OCI-LY1 (cell line): ENCODE measurements at regions not wholly inside any gene's neighbourhood (a gene's known extent, or its start where the extent isn't known, plus 50 kb on each side); places are given as distances from the start of the nearest gene placed in this dataset.

Source experiments
- H2AFZ ChIP-seq: fragments of 200-600 bp; sonication (generic), shearing (Covaris generic); 2 replicates; pipeline ENCODE4 v1.6.0; 2014; ENCODE audit warnings: antibody characterized with exemption, mild to moderate bottlenecking, low read length
- H3F3A ChIP-seq: fragments of 200-600 bp; sonication (generic), shearing (Covaris generic); 2 replicates; pipeline ENCODE4 v1.6.0; 2014; ENCODE audit warnings: mild to moderate bottlenecking, antibody characterized with exemption, low read length, moderate library complexity; ENCODE audit not compliant: insufficient read depth
- H3K27ac ChIP-seq: fragments of 200-600 bp; sonication (generic); 2 replicates; pipeline ENCODE4 v1.5.1; 2014; ENCODE audit warnings: low read length, mixed run types, mild to moderate bottlenecking, low read depth; ENCODE audit not compliant: poor library complexity, severe bottlenecking
- H3K27me3 ChIP-seq: fragments of 200-600 bp; sonication (generic); 2 replicates; pipeline ENCODE4 v1.6.0; 2014; ENCODE audit warnings: antibody characterized with exemption, mild to moderate bottlenecking, low read length, moderate library complexity; ENCODE audit not compliant: insufficient read depth
- H3K36me3 ChIP-seq: fragments of 200-600 bp; sonication (generic); 2 replicates; pipeline ENCODE4 v1.6.1; 2014; ENCODE audit warnings: mild to moderate bottlenecking, antibody characterized with exemption, low read length, moderate library complexity, mixed read lengths; ENCODE audit not compliant: insufficient read depth
- H3K4me1 ChIP-seq: fragments of 200-600 bp; sonication (generic); 2 replicates; pipeline ENCODE4 v1.5.1; 2014; ENCODE audit warnings: mild to moderate bottlenecking, low read length, moderate library complexity; ENCODE audit not compliant: insufficient read depth, severe bottlenecking
- H3K4me2 ChIP-seq: fragments of 200-600 bp; sonication (generic), shearing (Covaris generic); 2 replicates; pipeline ENCODE4 v1.6.1; 2014; ENCODE audit warnings: low read length
- H3K4me3 ChIP-seq: fragments of 200-600 bp; sonication (generic); 2 replicates; pipeline ENCODE4 v1.5.1; 2014; ENCODE audit warnings: low read length, low read depth, mild to moderate bottlenecking, mixed read lengths; ENCODE audit not compliant: poor library complexity, severe bottlenecking
- H3K79me2 ChIP-seq: fragments of 200-600 bp; shearing (Covaris generic); 2 replicates; pipeline ENCODE4 v1.6.1; 2016; ENCODE audit warnings: mixed run types, low read length, mixed read lengths; ENCODE audit not compliant: insufficient read depth
- H3K9ac ChIP-seq: fragments of 200-600 bp; sonication (generic), shearing (Covaris generic); 2 replicates; pipeline ENCODE4 v1.6.1; 2014; ENCODE audit warnings: mild to moderate bottlenecking, low read length, mixed read lengths
- H3K9me2 ChIP-seq: fragments of 200-600 bp; sonication (generic), shearing (Covaris generic); 2 replicates; pipeline ENCODE4 v1.6.1; 2014; ENCODE audit warnings: low read depth, mild to moderate bottlenecking, low read length, mixed read lengths
- H3K9me3 ChIP-seq: fragments of 200-600 bp; shearing (Covaris generic); 2 replicates; pipeline ENCODE4 v1.6.1; 2014; ENCODE audit warnings: low read length, mixed read lengths
- H4K20me1 ChIP-seq: fragments of 200-600 bp; sonication (generic), shearing (Covaris generic); 2 replicates; pipeline ENCODE4 v1.6.0; 2016; ENCODE audit warnings: mild to moderate bottlenecking, low read length; ENCODE audit not compliant: insufficient read depth
- CTCF ChIP-seq: fragments of 200-600 bp; sonication (generic), shearing (Covaris generic); IDR thresholded peaks from 2 replicates; pipeline ENCODE4 v1.5.1; 2017; ENCODE audit warnings: mild to moderate bottlenecking, antibody characterized with exemption, low read length, moderate library complexity, mixed read lengths
- EZH2 ChIP-seq: fragments of 200-600 bp; sonication (generic), shearing (Covaris generic); IDR thresholded peaks from 2 replicates; pipeline ENCODE4 v1.8.0; 2017; ENCODE audit warnings: borderline replicate concordance, mixed run types, mild to moderate bottlenecking, antibody characterized with exemption, low read length, moderate library complexity, mixed read lengths

DNA sequence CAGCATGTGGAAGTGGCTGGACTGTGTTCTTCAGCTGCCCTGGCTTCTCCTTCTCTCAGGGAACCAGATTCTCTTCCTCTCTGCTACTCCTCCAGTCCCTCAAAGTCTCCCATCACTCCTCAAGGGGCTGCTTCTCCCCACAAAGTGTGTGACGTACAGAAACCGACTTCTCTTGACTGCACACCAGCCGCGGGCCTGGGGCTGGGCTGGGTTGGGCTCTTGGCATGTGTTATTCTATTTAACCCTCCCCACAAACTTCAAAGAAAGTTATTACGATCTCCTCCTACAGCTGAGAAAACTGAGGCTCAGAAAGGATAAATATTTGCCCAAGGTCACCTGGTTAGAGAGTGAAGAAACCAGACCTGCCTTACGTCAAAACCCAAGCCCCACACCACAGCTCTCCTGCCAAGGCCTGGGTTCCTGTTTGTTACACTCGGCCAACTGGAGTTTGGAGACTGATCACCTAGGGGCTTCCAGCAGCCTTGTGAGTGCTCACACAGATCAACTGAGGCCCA is 269.0 kb downstream of the TFCP2L1 start:
- Histone ChIP-seq H2AFZ (no peak overlapping the region), H3K79me2 (no peaks in the 10 kb centered on the region), H3K27me3 (peaks cover 5% of the 10 kb centered on the region; the same call in 1 of the 2 replicates), H4K20me1 (no peaks in the 10 kb centered on the region), H3K9ac (no peak overlapping the region), H3K4me2 (no peak overlapping the region), H3K9me3 (no peaks in the 10 kb centered on the region), H3K4me3 (no peak overlapping the region), H3K4me1 (no peaks in the 10 kb centered on the region), H3K9me2 (no peaks in the 10 kb centered on the region), H3F3A (no peaks in the 10 kb centered on the region; the same call in 1 of the 2 replicates), H3K27ac (no peak overlapping the region), H3K36me3 (no peaks in the 10 kb centered on the region)
- TF ChIP-seq EZH2 (no peak), CTCF (no peak)

GRCh38 chr2:121017396-121017795 is 267.6 kb downstream of the TFCP2L1 start:
- no peaks in the 10 kb centered on the region for H3K79me2 ChIP-seq
- H4K20me1 ChIP-seq, result no peaks in the 10 kb centered on the region
- H3K4me1 ChIP-seq, result no peaks in the 10 kb centered on the region
- H3K4me3 ChIP-seq, result no peak overlapping the region
- H3F3A ChIP-seq, result no peaks in the 10 kb centered on the region
- no peak overlapping the region for H3K27ac ChIP-seq
- no peak overlapping the region for H3K9ac ChIP-seq
- no peak for TF ChIP-seq CTCF
- no peak for TF ChIP-seq EZH2
- no peaks in the 10 kb centered on the region for H3K9me3 ChIP-seq
- H3K9me2 ChIP-seq, result no peaks in the 10 kb centered on the region
- no peak overlapping the region for H2AFZ ChIP-seq
- no peaks in the 10 kb centered on the region for H3K36me3 ChIP-seq
- no peak overlapping the region for H3K4me2 ChIP-seq
- H3K27me3 ChIP-seq, result peaks cover 5% of the 10 kb centered on the region; the same call in 1 of the 2 replicates

DNA sequence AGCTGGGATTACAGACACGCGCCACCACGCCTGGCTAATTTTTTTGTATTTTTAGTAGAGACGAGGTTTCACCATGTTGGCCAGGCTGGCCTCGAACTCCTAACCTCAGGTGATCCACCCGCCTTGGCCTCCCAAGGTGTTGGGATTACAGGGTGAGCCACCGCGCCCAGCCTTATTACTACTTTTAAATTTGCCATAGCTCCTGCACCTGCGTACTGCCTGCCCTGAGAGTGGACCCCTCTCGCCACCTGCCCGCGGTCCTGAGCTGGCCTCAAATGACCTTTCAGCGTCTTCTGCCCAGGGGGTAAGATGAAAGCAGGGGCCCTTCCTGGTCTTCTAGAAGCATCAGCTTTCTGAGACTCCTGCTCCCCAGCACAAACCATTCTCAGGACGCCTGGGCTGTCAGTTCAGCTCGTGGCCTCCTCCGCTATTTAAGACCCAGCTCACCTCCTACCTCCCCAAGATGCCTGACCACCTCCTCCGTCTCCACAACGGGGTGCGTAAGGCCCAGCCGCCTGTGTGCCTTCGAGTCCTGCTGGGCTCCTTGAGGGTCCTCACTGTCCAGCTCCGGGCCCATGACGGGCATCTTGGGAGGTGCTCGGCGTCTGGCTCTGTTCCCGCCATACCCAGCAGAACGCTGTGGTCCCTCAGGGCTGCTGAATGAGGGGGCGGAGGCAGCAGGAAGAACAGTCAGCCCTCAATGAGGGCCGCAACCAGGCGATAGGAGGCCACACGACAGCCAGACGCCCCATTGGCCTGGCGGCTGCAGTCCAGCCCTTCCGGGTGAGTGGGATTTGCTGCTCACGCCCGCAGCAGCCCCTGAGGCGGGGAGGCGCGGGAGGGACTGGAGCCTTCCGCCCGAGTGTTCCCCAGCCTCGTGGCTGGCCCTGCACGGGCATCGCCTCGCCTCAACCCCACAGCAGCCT is 266.6 kb downstream of the TFCP2L1 start:
- Histone ChIP-seq H3K9me2 (no peaks in the 10 kb centered on the region), H3K4me1 (no peaks in the 10 kb centered on the region), H3K27ac (no peak overlapping the region), H4K20me1 (no peaks in the 10 kb centered on the region), H3K4me2 (no peak overlapping the region), H3K36me3 (no peaks in the 10 kb centered on the region), H3K9ac (no peak overlapping the region), H3K9me3 (no peaks in the 10 kb centered on the region), H3K27me3 (peaks cover 5% of the 10 kb centered on the region; the same call in 1 of the 2 replicates), H3F3A (no peaks in the 10 kb centered on the region), H3K4me3 (no peak overlapping the region), H2AFZ (no peak overlapping the region), H3K79me2 (no peaks in the 10 kb centered on the region)
- no peak for TF ChIP-seq EZH2
- no peak for TF ChIP-seq CTCF
